Gastroesophageal sphincter (tissue), 3 donors: ENCODE measurements at regions not wholly inside any gene's neighbourhood (a gene's known extent, or its start where the extent isn't known, plus 50 kb on each side); places are given as distances from the start of the nearest gene placed in this dataset.

Source experiments
- CTCF ChIP-seq, 4 experiments: fragments of 200-600 bp in 2 of 4; fragments of 450-650 bp in 2 of 4; sonication (generic) in 1 of 4; IDR thresholded peaks; one replicate each; pipeline ENCODE4 v1.5.1; 2017 to 2019; ENCODE audit warnings: antibody characterized with exemption in 4 of 4, mild to moderate bottlenecking in 2 of 4, moderate library complexity in 2 of 4
- POLR2A ChIP-seq, 2 donors: fragments of 450-650 bp; IDR thresholded peaks; one replicate each; pipeline ENCODE4 v1.6.1; 2017; ENCODE audit warnings: antibody characterized with exemption in 2 of 2, mild to moderate bottlenecking in 2 of 2, moderate library complexity in 1 of 2

- TF ChIP-seq CTCF (IDR thresholded peaks at IDR 0.05) (no peak), POLR2A (IDR thresholded peaks at IDR 0.05) (no peak)
These were observed 290.7 kb downstream of the SKIDA1 start for GRCh38 chr10:21234761-21235160.
